H1 (cell line): ENCODE measurements at regions not wholly inside any gene's neighbourhood (a gene's known extent, or its start where the extent isn't known, plus 50 kb on each side); places are given as distances from the start of the nearest gene placed in this dataset.

Experiments
- BCL11A ChIP-seq, 2 experiments: IDR thresholded peaks; one replicate each; pipeline ENCODE4 v1.6.1; 2011; ENCODE audit warnings: low read depth in 2 of 2, low read length in 2 of 2, mild to moderate bottlenecking in 2 of 2
- CHD7 ChIP-seq: fragments of 300-600 bp; sonication (generic); IDR thresholded peaks from 2 replicates; pipeline ENCODE4 v1.7.1; 2012; ENCODE audit warnings: low read length, moderate library complexity, mild to moderate bottlenecking, inconsistent platforms; ENCODE audit not compliant: insufficient replicate concordance
- CTCF ChIP-seq, 3 experiments: IDR thresholded peaks; 1 replicate in 2 of 3; 2 replicates in 1 of 3; pipeline versions ENCODE4 v1.5.1 to v1.6.1; 2011; ENCODE audit warnings: low read length in 3 of 3, mild to moderate bottlenecking in 3 of 3, inconsistent platforms in 2 of 3, low read depth in 1 of 3, moderate library complexity in 1 of 3; ENCODE audit not compliant: insufficient read depth in 1 of 3; ENCODE audit errors: control extremely low read depth in 1 of 3
- E2F6 ChIP-seq: IDR thresholded peaks from 2 replicates; pipeline ENCODE4 v1.6.1; 2012; ENCODE audit warnings: inconsistent platforms
- EGR1 ChIP-seq: IDR thresholded peaks from 2 replicates; pipeline ENCODE4 v1.6.1; 2011; ENCODE audit warnings: low read depth, low read length, borderline replicate concordance
- KDM5A ChIP-seq: fragments of 200-600 bp; IDR thresholded peaks from 2 replicates; pipeline ENCODE4 v1.7.1; 2012; ENCODE audit warnings: mild to moderate bottlenecking, low read length, inconsistent platforms, mixed read lengths
- MAFK ChIP-seq: IDR thresholded peaks from 2 replicates; pipeline ENCODE4 v1.6.1; 2012; ENCODE audit warnings: low read depth, mild to moderate bottlenecking, improper control_type of control experiment, low read length
- POU5F1 ChIP-seq: IDR thresholded peaks from 2 replicates; pipeline ENCODE4 v1.6.1; 2011; ENCODE audit warnings: low read depth, mild to moderate bottlenecking, low read length, moderate library complexity
- TAF1 ChIP-seq: IDR thresholded peaks from 2 replicates; pipeline ENCODE4 v1.6.1; 2011; ENCODE audit warnings: mild to moderate bottlenecking, low read depth, low read length

- TF ChIP-seq CHD7: no peak
- no peak for TF ChIP-seq BCL11A (IDR thresholded peaks at IDR 0.05; ENCODE audit: low read depth in 2 of 2, low read length in 2 of 2)
- no peak for TF ChIP-seq POU5F1
- no peak for TF ChIP-seq EGR1
- no peak for TF ChIP-seq CTCF (IDR thresholded peaks at IDR 0.05; ENCODE audit: control extremely low read depth in 1 of 3, insufficient read depth in 1 of 3, low read depth in 1 of 3, low read length in 3 of 3)
- TF ChIP-seq MAFK: no peak
- TF ChIP-seq KDM5A: no peak
- no peak for TF ChIP-seq TAF1
- TF ChIP-seq E2F6: no peak
Measured at GRCh38 chr2:123768233-123768632, 256.9 kb upstream of the CNTNAP5 start (continued).
